ENCODE measurements at regions not wholly inside any gene's neighbourhood (a gene's known extent, or its start where the extent isn't known, plus 50 kb on each side); places are given as distances from the start of the nearest gene placed in this dataset.

GRCh38 chr3:130259166-130259874 lies 86.2 kb upstream of the COL6A5 start:
- no peak for TF ChIP-seq CTCF (IDR thresholded peaks at IDR 0.05; ENCODE audit: low read depth, low read length, missing control alignments)
- no peak for DNase-seq (ENCODE audit: low read depth)
- H3K4me3 ChIP-seq (ENCODE audit: low read depth, low read length), result no peak overlapping the region

GRCh38 chr3:130260918-130261317 lies 84.6 kb upstream of the COL6A5 start:
- no peak overlapping the region for H3K4me3 ChIP-seq (ENCODE audit: low read depth, low read length)
- no peak for TF ChIP-seq CTCF (IDR thresholded peaks at IDR 0.05; ENCODE audit: low read depth, low read length, missing control alignments)
- no peak for DNase-seq (ENCODE audit: low read depth)

GRCh38 chr3:130263708-130264107 lies 81.8 kb upstream of the COL6A5 start:
- no peak for DNase-seq (ENCODE audit: low read depth)
- TF ChIP-seq CTCF (IDR thresholded peaks at IDR 0.05; ENCODE audit: low read depth, low read length, missing control alignments), result no peak
- H3K4me3 ChIP-seq (ENCODE audit: low read depth, low read length), result no peak overlapping the region

- DNase-seq (ENCODE audit: low read depth), result no peak
Observed at GRCh38 chr3:130266817-130267216, 78.7 kb upstream of the COL6A5 start.

GRCh38 chr3:130276203-130276803 lies 69.2 kb upstream of the COL6A5 start:
- no peak overlapping the region for H3K4me3 ChIP-seq (ENCODE audit: low read depth, low read length)
- peak; percentile 92 for TF ChIP-seq CTCF (IDR thresholded peaks at IDR 0.05; ENCODE audit: low read depth, low read length, missing control alignments)
- DNase-seq (ENCODE audit: low read depth), result peak; percentile 2

More at GRCh38 chr3:130266817-130267216, 78.7 kb upstream of the COL6A5 start:
- H3K4me3 ChIP-seq (ENCODE audit: low read depth, low read length), result no peak overlapping the region
- TF ChIP-seq CTCF (IDR thresholded peaks at IDR 0.05; ENCODE audit: low read depth, low read length, missing control alignments), result no peak

GRCh38 chr3:130288670-130289069 lies 56.8 kb upstream of the COL6A5 start:
- no peak overlapping the region for H3K4me3 ChIP-seq (ENCODE audit: low read depth, low read length)
- DNase-seq (ENCODE audit: low read depth), result no peak
- TF ChIP-seq CTCF (IDR thresholded peaks at IDR 0.05; ENCODE audit: low read depth, low read length, missing control alignments), result no peak

- TF ChIP-seq CTCF (IDR thresholded peaks at IDR 0.05; ENCODE audit: low read depth, low read length, missing control alignments), result no peak
- no peak overlapping the region for H3K4me3 ChIP-seq (ENCODE audit: low read depth, low read length)
- DNase-seq (ENCODE audit: low read depth), result no peak
Observed at GRCh38 chr3:130291148-130291547, 54.3 kb upstream of the COL6A5 start.

All from GM12864 (cell line).